GM23248 (cell line): ENCODE measurements at regions not wholly inside any gene's neighbourhood (a gene's known extent, or its start where the extent isn't known, plus 50 kb on each side); places are given as distances from the start of the nearest gene placed in this dataset.

Experiments used
- DNase-seq: peaks from one replicate; pipeline ENCODE4 v3.0.0-alpha.2; 2015
- H2AFZ ChIP-seq: fragments of 200-600 bp; sonication (generic); 2 replicates; pipeline ENCODE4 v1.6.1; 2016; ENCODE audit warnings: antibody characterized with exemption
- H3F3A ChIP-seq: fragments of 200-600 bp; sonication (generic); 2 replicates; pipeline ENCODE4 v1.6.1; 2016; ENCODE audit warnings: mild to moderate bottlenecking, antibody characterized with exemption, mixed run types; ENCODE audit not compliant: insufficient read depth
- H3K27ac ChIP-seq: fragments of 200-600 bp; sonication (generic); 2 replicates; pipeline ENCODE4 v1.5.1; 2016; ENCODE audit warnings: mild to moderate bottlenecking
- H3K27me3 ChIP-seq: fragments of 200-600 bp; sonication (generic); replicated peaks from 2 replicates; pipeline ENCODE4 v1.6.1; 2016; ENCODE audit warnings: mild to moderate bottlenecking; ENCODE audit not compliant: insufficient read depth
- H3K36me3 ChIP-seq: fragments of 200-600 bp; sonication (generic); 2 replicates; pipeline ENCODE4 v1.6.1; 2016; ENCODE audit warnings: low read depth, mild to moderate bottlenecking
- H3K4me1 ChIP-seq: fragments of 200-600 bp; sonication (generic); 2 replicates; pipeline ENCODE4 v1.6.1; 2016; ENCODE audit warnings: mild to moderate bottlenecking; ENCODE audit not compliant: insufficient read depth
- H3K4me2 ChIP-seq: fragments of 200-600 bp; sonication (generic); one replicate; pipeline ENCODE4 v1.6.1; 2016; ENCODE audit warnings: mild to moderate bottlenecking; ENCODE audit not compliant: unreplicated experiment
- H3K4me3 ChIP-seq: fragments of 200-600 bp; sonication (generic); 2 replicates; pipeline ENCODE4 v1.5.1; 2016; ENCODE audit warnings: mild to moderate bottlenecking
- H3K79me2 ChIP-seq: fragments of 200-600 bp; sonication (generic); 2 replicates; pipeline ENCODE4 v1.6.1; 2016; ENCODE audit warnings: mild to moderate bottlenecking; ENCODE audit not compliant: insufficient read depth
- H3K9ac ChIP-seq: fragments of 200-600 bp; sonication (generic); 2 replicates; pipeline ENCODE4 v1.6.1; 2016; ENCODE audit warnings: mild to moderate bottlenecking
- H3K9me2 ChIP-seq: fragments of 200-600 bp; sonication (generic); 2 replicates; pipeline ENCODE4 v1.6.1; 2016; ENCODE audit warnings: mixed run types, mild to moderate bottlenecking, moderate library complexity; ENCODE audit not compliant: insufficient read depth
- H3K9me3 ChIP-seq: fragments of 200-600 bp; sonication (generic); one replicate; pipeline ENCODE4 v1.6.1; 2017; ENCODE audit warnings: low read depth
- H4K20me1 ChIP-seq: fragments of 200-600 bp; sonication (generic); 2 replicates; pipeline ENCODE4 v1.6.0; 2016; ENCODE audit not compliant: insufficient read depth
- EZH2 ChIP-seq: fragments of 200-600 bp; sonication (generic); IDR thresholded peaks from 2 replicates; pipeline ENCODE4 v1.6.1; 2018; ENCODE audit warnings: antibody characterized with exemption, mild to moderate bottlenecking; ENCODE audit not compliant: insufficient read depth, poor library complexity, severe bottlenecking
- EZH2phosphoT487 ChIP-seq: fragments of 200-600 bp; sonication (generic); IDR thresholded peaks from 2 replicates; pipeline ENCODE4 v1.6.1; 2018; ENCODE audit warnings: antibody characterized with exemption, moderate library complexity, mild to moderate bottlenecking, low read depth; ENCODE audit not compliant: insufficient read depth
- WGBS, 2 experiments: methylation state at CpG; one replicate each; pipeline ENCODE4 v1.1.6; 2015 to 2017; ENCODE audit warnings: low lambda C conversion rate in 2 of 2, low coverage in 1 of 2; ENCODE audit errors: missing lambda C conversion rate in 2 of 2; 5-methylcytosine and 5-hydroxymethylcytosine counted together
- in situ Hi-C: fragments of 300-500 bp; cut with MboI; formaldehyde crosslinking; loops from 2 replicates; pipeline ENCODE4 v1.15.0; 2020

- H3K79me2 ChIP-seq = no peaks in the 10 kb centered on the region
- H4K20me1 ChIP-seq = no peaks in the 10 kb centered on the region
- in situ Hi-C loops = no loop called here
- H3K4me2 ChIP-seq = no peak overlapping the region
- H3K4me3 ChIP-seq = no peak overlapping the region
- DNase-seq = no peak
- no peaks in the 10 kb centered on the region for H3K9me3 ChIP-seq
- no peaks in the 10 kb centered on the region for H3F3A ChIP-seq
- peaks cover 5% of the 10 kb centered on the region for H3K4me1 ChIP-seq
- 87 to 96% methylated on average over 2 of the region's 2 CpGs for WGBS, 2 experiments
- TF ChIP-seq EZH2 (no peak), EZH2phosphoT487 (no peak)
- H3K9ac ChIP-seq = no peak overlapping the region
- no peaks in the 10 kb centered on the region for H3K27me3 ChIP-seq
- no peaks in the 10 kb centered on the region for H3K36me3 ChIP-seq
- H2AFZ ChIP-seq = no peak overlapping the region
- H3K27ac ChIP-seq = no peak overlapping the region
- H3K9me2 ChIP-seq = no peaks in the 10 kb centered on the region
These were observed 117.9 kb upstream of the HABP2 start for GRCh38 chr10:113434950-113435349.

- TF ChIP-seq EZH2phosphoT487 = no peak
- TF ChIP-seq EZH2 = no peak
- DNase-seq = peak; percentile 63
- Histone ChIP-seq H2AFZ (no peak overlapping the region), H3K9me2 (no peaks in the 10 kb centered on the region), H3K4me3 (no peak overlapping the region), H3K9ac (no peak overlapping the region), H3F3A (no peaks in the 10 kb centered on the region), H3K27me3 (no peaks in the 10 kb centered on the region), H3K4me1 (peaks cover 5% of the 10 kb centered on the region), H3K9me3 (no peaks in the 10 kb centered on the region), H3K27ac (no peak overlapping the region), H3K79me2 (no peaks in the 10 kb centered on the region), H3K4me2 (no peak overlapping the region), H3K36me3 (no peaks in the 10 kb centered on the region), H4K20me1 (no peaks in the 10 kb centered on the region)
- WGBS, 2 experiments = 67 to 68% methylated on average over 2 of the region's 2 CpGs
- in situ Hi-C loops = no loop called here
These were observed 117.0 kb upstream of the HABP2 start for GRCh38 chr10:113435881-113436280.

- Histone ChIP-seq H3K9me2 (no peaks in the 10 kb centered on the region), H2AFZ (no peak overlapping the region), H3K4me1 (peaks cover 5% of the 10 kb centered on the region), H3K4me3 (no peak overlapping the region), H3K27ac (no peak overlapping the region), H4K20me1 (no peaks in the 10 kb centered on the region), H3K9me3 (no peaks in the 10 kb centered on the region), H3K36me3 (no peaks in the 10 kb centered on the region), H3K4me2 (no peak overlapping the region), H3K27me3 (no peaks in the 10 kb centered on the region), H3K79me2 (no peaks in the 10 kb centered on the region), H3K9ac (no peak overlapping the region), H3F3A (no peaks in the 10 kb centered on the region)
- 43 to 50% methylated on average over 4 of the region's 4 CpGs for WGBS, 2 experiments
- no peak for TF ChIP-seq EZH2
- TF ChIP-seq EZH2phosphoT487 = no peak
- in situ Hi-C loops = no loop called here
- DNase-seq = peak; percentile 23
These were observed 116.0 kb upstream of the HABP2 start for GRCh38 chr10:113436851-113437250.

- H3K9ac ChIP-seq = no peak overlapping the region
- no peaks in the 10 kb centered on the region for H4K20me1 ChIP-seq
- H3K27ac ChIP-seq = no peak overlapping the region
- no peak overlapping the region for H3K4me3 ChIP-seq
- H3K36me3 ChIP-seq = no peaks in the 10 kb centered on the region
- TF ChIP-seq EZH2phosphoT487 (no peak), EZH2 (no peak)
- no peaks in the 10 kb centered on the region for H3K79me2 ChIP-seq
- H3K4me1 ChIP-seq = peaks cover 5% of the 10 kb centered on the region
- H3K27me3 ChIP-seq = no peaks in the 10 kb centered on the region
- no peaks in the 10 kb centered on the region for H3K9me2 ChIP-seq
- H3K9me3 ChIP-seq = no peaks in the 10 kb centered on the region
- H2AFZ ChIP-seq = no peak overlapping the region
- in situ Hi-C loops = no loop called here
- no peak overlapping the region for H3K4me2 ChIP-seq
- WGBS, 2 experiments = 54 to 56% methylated on average over 2 of the region's 2 CpGs
- DNase-seq = peak; percentile 90
- no peaks in the 10 kb centered on the region for H3F3A ChIP-seq
These were observed 114.2 kb upstream of the HABP2 start for GRCh38 chr10:113438652-113439051.

GRCh38 chr10:113441220-113441619 lies 111.6 kb upstream of the HABP2 start:
- H3K4me2 ChIP-seq = no peak overlapping the region
- H3F3A ChIP-seq = no peaks in the 10 kb centered on the region
- in situ Hi-C loops = no loop called here
- no peaks in the 10 kb centered on the region for H3K27me3 ChIP-seq
- no peaks in the 10 kb centered on the region for H3K79me2 ChIP-seq
- 55 to 59% methylated on average over 6 of the region's 6 CpGs for WGBS, 2 experiments
- no peaks in the 10 kb centered on the region for H3K36me3 ChIP-seq
- H2AFZ ChIP-seq = no peak overlapping the region
- TF ChIP-seq EZH2 (no peak), EZH2phosphoT487 (no peak)
- no peak overlapping the region for H3K9ac ChIP-seq
- peak; percentile 53 for DNase-seq
- H3K9me3 ChIP-seq = no peaks in the 10 kb centered on the region
- no peaks in the 10 kb centered on the region for H4K20me1 ChIP-seq
- H3K9me2 ChIP-seq = no peaks in the 10 kb centered on the region
- no peak overlapping the region for H3K4me3 ChIP-seq
- H3K27ac ChIP-seq = no peak overlapping the region
- peaks cover 5% of the 10 kb centered on the region for H3K4me1 ChIP-seq
